K562 (cell line): ENCODE measurements at regions not wholly inside any gene's neighbourhood (a gene's known extent, or its start where the extent isn't known, plus 50 kb on each side); places are given as distances from the start of the nearest gene placed in this dataset.

Experiments used
- ATAC-seq: fragments of 200-7000 bp; cut with Tn5 transposase; 3 replicates; pipeline ENCODE4 v1.9.1; 2020; ENCODE audit warnings: moderate library complexity
- BruUV-seq: library from RNA; stranded (reverse); fragments of 400-500 nt; replicated peaks from 2 replicates; lab custom pipeline; 2021; lab: Mats Ljungman, UMichigan
- CTCF ChIA-PET: fragments of 300-600 bp; formaldehyde crosslinking; extraction: SDS; loops from one replicate; lab custom pipeline; 2021; ENCODE audit warnings: low intra/inter-chr PET ratio; lab: Yijun Ruan, JAX
- POLR2A ChIA-PET: fragments of 300-600, 350-650 bp; sonication (Branson Sonifier 250); formaldehyde crosslinking; extraction: SDS; loops from one replicate; lab custom pipeline; 2021; ENCODE audit warnings: antibody characterized with exemption, inconsistent platforms; lab: Yijun Ruan, JAX
- DNase-seq, 4 experiments: peaks; one replicate each; pipeline versions ENCODE4 v3.0.0 to v3.0.0-alpha.2; 2011 to 2018; ENCODE audit warnings: low spot score in 3 of 4, mixed read lengths in 3 of 4; ENCODE audit errors: extremely low read depth in 1 of 4
- FAIRE-seq: peaks from 2 replicates; lab custom pipeline; 2011; peaks lifted over from hg19 to GRCh38; lab: Jason Lieb, UNC
- H2AFZ ChIP-seq: 2 replicates; pipeline ENCODE4 v1.6.0; 2011; ENCODE audit warnings: low read depth, low read length, control low read depth, inconsistent platforms
- H3K27ac ChIP-seq: fragments of 200-600 bp; 3 replicates; pipeline ENCODE4 v1.8.0; 2011; ENCODE audit warnings: low read depth, mild to moderate bottlenecking, control low read depth, inconsistent platforms, low read length, moderate library complexity, mixed read lengths; ENCODE audit errors: extremely low read depth
- H3K27me3 ChIP-seq, 2 experiments: fragments of 300-600 bp in 1 of 2; 2 replicates in 1 of 2; 3 replicates in 1 of 2; pipeline versions ENCODE4 v1.6.0 to v1.8.0; 2011; ENCODE audit warnings: inconsistent platforms in 2 of 2, low read length in 2 of 2, mild to moderate bottlenecking in 1 of 2, mixed read lengths in 1 of 2, moderate library complexity in 1 of 2; ENCODE audit not compliant: control insufficient read depth in 2 of 2, insufficient read depth in 2 of 2
- H3K36me3 ChIP-seq: fragments of 300-600 bp; 3 replicates; pipeline ENCODE4 v1.8.0; 2011; ENCODE audit warnings: mild to moderate bottlenecking, low read length, inconsistent platforms; ENCODE audit not compliant: control insufficient read depth, insufficient read depth
- H3K4me1 ChIP-seq, 2 experiments: fragments of 200-600 bp in 1 of 2; replicated peaks in 1 of 2; 2 replicates in 1 of 2; 3 replicates in 1 of 2; pipeline versions ENCODE4 v1.5.1 to v1.8.0; 2011; ENCODE audit warnings: inconsistent platforms in 2 of 2, low read length in 2 of 2, mild to moderate bottlenecking in 1 of 2, mixed read lengths in 1 of 2, moderate library complexity in 1 of 2; ENCODE audit not compliant: control insufficient read depth in 2 of 2, insufficient read depth in 2 of 2
- H3K4me2 ChIP-seq: 2 replicates; pipeline ENCODE4 v1.6.1; 2011; ENCODE audit warnings: low read length, control low read depth, inconsistent platforms, mixed read lengths; ENCODE audit not compliant: insufficient read depth
- H3K4me3 ChIP-seq: fragments of 200-600 bp; sonication (generic), shearing (Covaris generic); 2 replicates; pipeline ENCODE4 v1.5.1; 2016; ENCODE audit warnings: control low read depth, inconsistent platforms
- H3K79me2 ChIP-seq: fragments of 200-600 bp; 3 replicates; pipeline ENCODE4 v1.8.0; 2011; ENCODE audit warnings: low read length, inconsistent platforms; ENCODE audit not compliant: control insufficient read depth, insufficient read depth
- H3K9ac ChIP-seq, 2 experiments: 2 replicates each; pipeline versions ENCODE4 v1.6.0 to v1.6.1; 2011; ENCODE audit warnings: low read depth in 2 of 2, low read length in 2 of 2, control low read depth in 1 of 2, inconsistent platforms in 1 of 2, mild to moderate bottlenecking in 1 of 2, mixed read lengths in 1 of 2; ENCODE audit not compliant: insufficient read depth in 1 of 2
- H3K9me1 ChIP-seq: one replicate; pipeline ENCODE4 v1.6.0; 2011; ENCODE audit warnings: inconsistent platforms, mild to moderate bottlenecking, low read length, moderate library complexity; ENCODE audit not compliant: control insufficient read depth, insufficient read depth
- H3K9me3 ChIP-seq: replicated peaks from 2 replicates; pipeline ENCODE4 v1.5.1; 2011; ENCODE audit warnings: low read depth, low read length, inconsistent platforms; ENCODE audit not compliant: control insufficient read depth, insufficient read depth
- H4K20me1 ChIP-seq: replicated peaks from 2 replicates; pipeline ENCODE4 v1.6.1; 2011; ENCODE audit warnings: low read length, inconsistent platforms, mixed read lengths; ENCODE audit not compliant: control insufficient read depth, insufficient read depth
- ATF3 ChIP-seq, 2 experiments: fragments of 450-650 bp in 1 of 2; sonication (generic) in 1 of 2; formaldehyde crosslinking in 1 of 2; IDR thresholded peaks in 1 of 2; conservative IDR thresholded peaks in 1 of 2; 2 replicates each; pipeline versions ENCODE4 v1.6.1 to v1.8.1; 2016 to 2023; ENCODE audit warnings: mild to moderate bottlenecking in 2 of 2, moderate library complexity in 2 of 2, inconsistent platforms in 1 of 2, missing genetic modification reagents in 1 of 2
- BRD9 ChIP-seq: fragments of 450-650 bp; IDR thresholded peaks from 2 replicates; pipeline ENCODE4 v1.6.1; 2018; ENCODE audit warnings: low read depth; ENCODE audit not compliant: partially characterized antibody
- FOXP1 ChIP-seq: sonication (generic); formaldehyde crosslinking; IDR thresholded peaks from 2 replicates; pipeline ENCODE4 v1.8.0; 2022; ENCODE audit warnings: mild to moderate bottlenecking, missing genetic modification reagents
- HINFP ChIP-seq: fragments of 450-650 bp; conservative IDR thresholded peaks from 2 replicates; pipeline ENCODE4 v1.6.1; 2016; ENCODE audit warnings: missing genetic modification characterization, low read depth, mild to moderate bottlenecking, control low read depth, missing compliant biosample characterization
- KLF1 ChIP-seq: fragments of 450-650 bp; IDR thresholded peaks from 2 replicates; pipeline ENCODE4 v1.6.1; 2016; ENCODE audit warnings: missing genetic modification characterization, missing compliant biosample characterization
- KLF6 ChIP-seq: fragments of 250-450 bp; sonication (Bioruptor Pico); IDR thresholded peaks from 2 replicates; pipeline ENCODE4 v1.4.0; 2020; ENCODE audit warnings: mild to moderate bottlenecking, moderate library complexity, borderline replicate concordance
- NR3C1 ChIP-seq: sonication (generic); formaldehyde crosslinking; IDR thresholded peaks from 2 replicates; pipeline ENCODE4 v1.8.1; 2022; ENCODE audit warnings: missing genetic modification reagents
- RBM22 ChIP-seq: fragments of 200-400 bp; formaldehyde crosslinking; IDR thresholded peaks from 2 replicates; pipeline ENCODE4 v1.6.1; 2018; ENCODE audit warnings: low read length, low read depth; ENCODE audit not compliant: poor library complexity, severe bottlenecking
- SMAD2 ChIP-seq: fragments of 150-350 bp; IDR thresholded peaks from 2 replicates; pipeline ENCODE4 v1.6.1; 2014; ENCODE audit warnings: low read depth, mild to moderate bottlenecking, low read length
- SREBF2 ChIP-seq: sonication (generic); formaldehyde crosslinking; IDR thresholded peaks from 2 replicates; pipeline ENCODE4 v1.4.0; 2020; ENCODE audit warnings: mild to moderate bottlenecking, missing genetic modification reagents
- TAF15 ChIP-seq: fragments of 200-400 bp; formaldehyde crosslinking; IDR thresholded peaks from 2 replicates; pipeline ENCODE4 v1.6.1; 2017; ENCODE audit warnings: mild to moderate bottlenecking, low read depth, low read length, moderate library complexity
- ZFP30 ChIP-seq: fragments of 250-450 bp; sonication (Bioruptor Pico); IDR thresholded peaks from 2 replicates; pipeline ENCODE4 v1.8.0; 2022; ENCODE audit warnings: moderate library complexity, mild to moderate bottlenecking, inconsistent platforms, borderline replicate concordance
- ZNF324 ChIP-seq: fragments of 250-450 bp; sonication (Bioruptor Pico); IDR thresholded peaks from 2 replicates; pipeline ENCODE4 v1.4.0; 2020; ENCODE audit warnings: mild to moderate bottlenecking
- ZNF764 ChIP-seq: fragments of 250-450 bp; sonication (Bioruptor Pico); IDR thresholded peaks from 2 replicates; pipeline ENCODE4 v1.4.0; 2020; ENCODE audit warnings: low read depth, mild to moderate bottlenecking, moderate library complexity
- ZNF766 ChIP-seq: fragments of 200-800 bp; sonication (Bioruptor generic); conservative IDR thresholded peaks from 2 replicates; pipeline ENCODE4 v1.6.1; 2016; ENCODE audit warnings: missing genetic modification characterization, missing compliant biosample characterization
- WGBS: fragments of 100-300 bp; shearing (Covaris generic); methylation state at CpG from one replicate; pipeline ENCODE4 v1.1.6; 2016; ENCODE audit warnings: low coverage, mixed read lengths; ENCODE audit not compliant: insufficient coverage; ENCODE audit errors: missing lambda C conversion rate; 5-methylcytosine and 5-hydroxymethylcytosine counted together
- in situ Hi-C: fragments of 300-500 bp; cut with MboI; formaldehyde crosslinking; loops from 4 replicates; pipeline ENCODE4 v1.15.0; 2018; ENCODE audit warnings: inconsistent platforms, mixed read lengths
- intact Hi-C: fragments of 100-400 bp; cut with micrococcal nuclease; formaldehyde crosslinking; loops from 2 replicates; pipeline ENCODE4 v1.14.2; 2022
- TF ChIP-seq, protein P1 (sequence below), 3 experiments: fragments of 200-800 bp in 1 of 3; fragments of 250-450 bp in 1 of 3; fragments of 450-650 bp in 1 of 3; sonication (Bioruptor Pico) in 1 of 3; sonication (Bioruptor generic) in 1 of 3; formaldehyde crosslinking in 1 of 3; IDR thresholded peaks; 2 replicates each; pipeline versions ENCODE4 v1.6.1 to v1.8.0; 2016 to 2022; ENCODE audit warnings: mild to moderate bottlenecking in 2 of 3, missing genetic modification characterization in 2 of 3, missing compliant biosample characterization in 1 of 3, moderate library complexity in 1 of 3

DNA sequence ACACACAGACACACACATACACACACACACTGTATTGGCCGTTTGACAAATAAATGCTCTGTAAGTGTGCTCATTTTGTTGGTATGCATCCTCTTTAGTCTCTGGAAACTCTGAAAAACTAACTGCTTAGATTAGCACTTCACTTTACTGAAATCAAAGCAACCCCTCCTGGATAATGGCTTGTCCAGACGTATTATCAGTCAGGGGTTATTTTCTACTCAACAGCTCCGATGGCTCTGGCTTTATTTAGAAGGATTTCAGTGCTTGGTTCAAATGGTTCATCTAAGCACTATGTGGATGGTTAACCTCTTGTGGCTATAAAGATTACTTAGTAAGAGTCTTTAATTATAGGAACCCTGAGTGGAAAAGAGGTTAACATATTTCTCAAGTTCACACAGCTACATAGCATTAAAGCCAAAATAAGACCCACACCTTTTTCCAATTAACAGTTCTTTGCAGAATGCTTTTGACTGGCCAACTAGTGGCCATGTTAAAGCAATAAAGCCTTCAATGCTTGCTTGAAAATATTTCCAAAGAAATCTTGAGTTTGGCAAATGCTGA is 516.1 kb upstream of the NAALADL2 start:
- H4K20me1 ChIP-seq: no peaks in the 10 kb centered on the region
- ChIA-PET CTCF (no interaction called here), POLR2A (no interaction called here)
- H3K27me3 ChIP-seq: no peaks in the 10 kb centered on the region
- in situ Hi-C loops (no loop called here), intact Hi-C loops (no loop called here)
- H3K9me1 ChIP-seq: no peaks in the 10 kb centered on the region
- H3K9me3 ChIP-seq: no peaks in the 10 kb centered on the region; the same call in 1 of the 2 replicates
- no peaks in the 10 kb centered on the region for H3K79me2 ChIP-seq
- no TSS peak for BruUV-seq
- no peak overlapping the region for H3K4me3 ChIP-seq
- H3K4me2 ChIP-seq: no peak overlapping the region
- no peak for ATAC-seq
- FAIRE-seq: no peak
- no peaks in the 10 kb centered on the region for H3K4me1 ChIP-seq
- H3K9ac ChIP-seq: no peak overlapping the region
- H3K36me3 ChIP-seq: no peaks in the 10 kb centered on the region
- DNase-seq: no peak
- no peak overlapping the region for H2AFZ ChIP-seq
- H3K27ac ChIP-seq: no peak overlapping the region
- WGBS: 0% methylated on average over 3 of the region's 3 CpGs
- TF ChIP-seq ZNF766 (CRISPR knock-in tag): no peak
- no peak for TF ChIP-seq ZFP30 (CRISPR knock-in tag)
- no peak for TF ChIP-seq BRD9
- TF ChIP-seq FOXP1 (CRISPR knock-in tag): no peak
- no peak for TF ChIP-seq TAF15
- TF ChIP-seq ZNF324: no peak
- TF ChIP-seq SMAD2: no peak
- TF ChIP-seq, protein P1, sequence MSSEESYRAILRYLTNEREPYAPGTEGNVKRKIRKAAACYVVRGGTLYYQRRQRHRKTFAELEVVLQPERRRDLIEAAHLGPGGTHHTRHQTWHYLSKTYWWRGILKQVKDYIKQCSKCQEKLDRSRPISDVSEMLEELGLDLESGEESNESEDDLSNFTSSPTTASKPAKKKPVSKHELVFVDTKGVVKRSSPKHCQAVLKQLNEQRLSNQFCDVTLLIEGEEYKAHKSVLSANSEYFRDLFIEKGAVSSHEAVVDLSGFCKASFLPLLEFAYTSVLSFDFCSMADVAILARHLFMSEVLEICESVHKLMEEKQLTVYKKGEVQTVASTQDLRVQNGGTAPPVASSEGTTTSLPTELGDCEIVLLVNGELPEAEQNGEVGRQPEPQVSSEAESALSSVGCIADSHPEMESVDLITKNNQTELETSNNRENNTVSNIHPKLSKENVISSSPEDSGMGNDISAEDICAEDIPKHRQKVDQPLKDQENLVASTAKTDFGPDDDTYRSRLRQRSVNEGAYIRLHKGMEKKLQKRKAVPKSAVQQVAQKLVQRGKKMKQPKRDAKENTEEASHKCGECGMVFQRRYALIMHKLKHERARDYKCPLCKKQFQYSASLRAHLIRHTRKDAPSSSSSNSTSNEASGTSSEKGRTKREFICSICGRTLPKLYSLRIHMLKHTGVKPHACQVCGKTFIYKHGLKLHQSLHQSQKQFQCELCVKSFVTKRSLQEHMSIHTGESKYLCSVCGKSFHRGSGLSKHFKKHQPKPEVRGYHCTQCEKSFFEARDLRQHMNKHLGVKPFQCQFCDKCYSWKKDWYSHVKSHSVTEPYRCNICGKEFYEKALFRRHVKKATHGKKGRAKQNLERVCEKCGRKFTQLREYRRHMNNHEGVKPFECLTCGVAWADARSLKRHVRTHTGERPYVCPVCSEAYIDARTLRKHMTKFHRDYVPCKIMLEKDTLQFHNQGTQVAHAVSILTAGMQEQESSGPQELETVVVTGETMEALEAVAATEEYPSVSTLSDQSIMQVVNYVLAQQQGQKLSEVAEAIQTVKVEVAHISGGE (CRISPR knock-in tag; IDR thresholded peaks at IDR 0.05): no peak
- no peak for TF ChIP-seq KLF1
- no peak for TF ChIP-seq SREBF2 (CRISPR knock-in tag)
- no peak for TF ChIP-seq HINFP (tag)
- TF ChIP-seq NR3C1 (CRISPR knock-in tag): no peak
- no peak for TF ChIP-seq KLF6 (CRISPR knock-in tag)
- no peak for TF ChIP-seq RBM22
- no peak for TF ChIP-seq ZNF764 (CRISPR knock-in tag)
- no peak for TF ChIP-seq ATF3 (IDR thresholded peaks at IDR 0.05)
- TF ChIP-seq ATF3 (CRISPR knock-in tag; conservative IDR thresholded peaks at IDR 0.05): no peak
